HG02870 (cell line): ENCODE measurements at regions not wholly inside any gene's neighbourhood (a gene's known extent, or its start where the extent isn't known, plus 50 kb on each side); places are given as distances from the start of the nearest gene placed in this dataset.

ENCODE experiments used
- ATAC-seq: cut with Tn5 transposase; IDR thresholded peaks from one replicate; pipeline ENCODE4 v1.9.1; 2021; ENCODE audit warnings: mild to moderate bottlenecking, moderate library complexity; ENCODE audit not compliant: unreplicated experiment

- no peak for ATAC-seq
Observed at GRCh38 chr10:14468023-14468441, 137.3 kb upstream of the FRMD4A start.

- ATAC-seq = no peak
Observed at GRCh38 chr10:14466257-14466656, 135.5 kb upstream of the FRMD4A start.

- ATAC-seq = no peak
Observed at GRCh38 chr10:14460447-14460846, 129.7 kb upstream of the FRMD4A start.

- ATAC-seq = no peak
Observed at GRCh38 chr10:14459665-14460064, 128.9 kb upstream of the FRMD4A start.

GRCh38 chr10:14456870-14457266 lies 126.1 kb upstream of the FRMD4A start:
- ATAC-seq = no peak

- no peak for ATAC-seq
Observed at GRCh38 chr10:14456218-14456869, 125.6 kb upstream of the FRMD4A start.

- no peak for ATAC-seq
Observed at GRCh38 chr10:14454629-14455028, 123.9 kb upstream of the FRMD4A start.

- ATAC-seq = no peak
Observed at GRCh38 chr10:14454206-14454605, 123.5 kb upstream of the FRMD4A start.

GRCh38 chr10:14453593-14453992 lies 122.9 kb upstream of the FRMD4A start:
- ATAC-seq = no peak

GRCh38 chr10:14451341-14451740 lies 120.6 kb upstream of the FRMD4A start:
- no peak for ATAC-seq

GRCh38 chr10:14450041-14450491 lies 119.3 kb upstream of the FRMD4A start:
- ATAC-seq = no peak

- ATAC-seq = no peak
Observed at GRCh38 chr10:14449293-14449815, 118.6 kb upstream of the FRMD4A start.

- no peak for ATAC-seq
Observed at GRCh38 chr10:14448197-14448990, 117.7 kb upstream of the FRMD4A start.

GRCh38 chr10:14447094-14447839 lies 116.5 kb upstream of the FRMD4A start:
- no peak for ATAC-seq

GRCh38 chr10:14439451-14440259 lies 108.9 kb upstream of the FRMD4A start:
- ATAC-seq = no peak

- ATAC-seq = no peak
Observed at GRCh38 chr10:14438576-14438975, 107.9 kb upstream of the FRMD4A start.

GRCh38 chr10:14438057-14438456 lies 107.3 kb upstream of the FRMD4A start:
- no peak for ATAC-seq

- ATAC-seq = no peak
Observed at GRCh38 chr10:14435976-14436632, 105.4 kb upstream of the FRMD4A start.

- no peak for ATAC-seq
Observed at GRCh38 chr10:14433147-14433546, 102.4 kb upstream of the FRMD4A start.

- no peak for ATAC-seq
Observed at GRCh38 chr10:14431868-14432267, 101.1 kb upstream of the FRMD4A start.
